ENCODE measurements at regions not wholly inside any gene's neighbourhood (a gene's known extent, or its start where the extent isn't known, plus 50 kb on each side); places are given as distances from the start of the nearest gene placed in this dataset.

GRCh38 chr10:44016589-44017482, 368.1 kb downstream of the CXCL12 start:
- Histone ChIP-seq H3K27me3 (ENCODE audit: low read depth, low read length) (no peaks in the 10 kb centered on the region), H3K4me1 (ENCODE audit: control insufficient read depth in 1 of 2, insufficient read depth in 2 of 2, low read length in 2 of 2) (peaks cover 0 to 19% of the 10 kb centered on the region in 2 donors), H3K4me3 (ENCODE audit: low read depth in 1 of 2, low read length in 2 of 2) (no peak overlapping the region), H3K36me3 (ENCODE audit: control insufficient read depth in 1 of 2, insufficient read depth in 2 of 2, low read length in 2 of 2) (no peaks in the 10 kb centered on the region), H3K9me3 (ENCODE audit: control insufficient read depth in 1 of 2, low read length in 2 of 2) (no peaks in the 10 kb centered on the region), H3K27ac (ENCODE audit: low read length) (no peak overlapping the region)

GRCh38 chr10:44015702-44016500, 367.2 kb upstream of the ZNF32 start:
- Histone ChIP-seq H3K4me3 (ENCODE audit: low read depth in 1 of 2, low read length in 2 of 2) (no peak overlapping the region), H3K9me3 (ENCODE audit: control insufficient read depth in 1 of 2, low read length in 2 of 2) (no peaks in the 10 kb centered on the region), H3K27ac (ENCODE audit: low read length) (no peak overlapping the region), H3K27me3 (ENCODE audit: low read depth, low read length) (no peaks in the 10 kb centered on the region), H3K36me3 (ENCODE audit: control insufficient read depth in 1 of 2, insufficient read depth in 2 of 2, low read length in 2 of 2) (no peaks in the 10 kb centered on the region), H3K4me1 (ENCODE audit: control insufficient read depth in 1 of 2, insufficient read depth in 2 of 2, low read length in 2 of 2) (peaks cover 0 to 19% of the 10 kb centered on the region in 2 donors)

- Histone ChIP-seq H3K4me1 (ENCODE audit: control insufficient read depth in 1 of 2, insufficient read depth in 2 of 2, low read length in 2 of 2) (peaks cover 0 to 19% of the 10 kb centered on the region in 2 donors), H3K4me3 (ENCODE audit: low read depth in 1 of 2, low read length in 2 of 2) (no peak overlapping the region), H3K27me3 (ENCODE audit: low read depth, low read length) (no peaks in the 10 kb centered on the region), H3K36me3 (ENCODE audit: control insufficient read depth in 1 of 2, insufficient read depth in 2 of 2, low read length in 2 of 2) (no peaks in the 10 kb centered on the region), H3K27ac (ENCODE audit: low read length) (no peak overlapping the region), H3K9me3 (ENCODE audit: control insufficient read depth in 1 of 2, low read length in 2 of 2) (no peaks in the 10 kb centered on the region)
These were observed 366.1 kb upstream of the ZNF32 start for GRCh38 chr10:44014644-44015250.

GRCh38 chr10:44013981-44014380, 365.3 kb upstream of the ZNF32 start:
- Histone ChIP-seq H3K27me3 (ENCODE audit: low read depth, low read length) (no peaks in the 10 kb centered on the region), H3K36me3 (ENCODE audit: control insufficient read depth in 1 of 2, insufficient read depth in 2 of 2, low read length in 2 of 2) (no peaks in the 10 kb centered on the region), H3K4me1 (ENCODE audit: control insufficient read depth in 1 of 2, insufficient read depth in 2 of 2, low read length in 2 of 2) (peaks cover 0 to 19% of the 10 kb centered on the region in 2 donors), H3K4me3 (ENCODE audit: low read depth in 1 of 2, low read length in 2 of 2) (no peak overlapping the region), H3K9me3 (ENCODE audit: control insufficient read depth in 1 of 2, low read length in 2 of 2) (no peaks in the 10 kb centered on the region), H3K27ac (ENCODE audit: low read length) (no peak overlapping the region)

GRCh38 chr10:44012921-44013320, 364.2 kb upstream of the ZNF32 start:
- no peaks in the 10 kb centered on the region for H3K36me3 ChIP-seq (ENCODE audit: control insufficient read depth in 1 of 2, insufficient read depth in 2 of 2, low read length in 2 of 2)
- no peak overlapping the region for H3K4me3 ChIP-seq (ENCODE audit: low read depth in 1 of 2, low read length in 2 of 2)
- H3K4me1 ChIP-seq (ENCODE audit: control insufficient read depth in 1 of 2, insufficient read depth in 2 of 2, low read length in 2 of 2) = peaks cover 0 to 19% of the 10 kb centered on the region in 2 donors
- no peaks in the 10 kb centered on the region for H3K27me3 ChIP-seq (ENCODE audit: low read depth, low read length)
- no peaks in the 10 kb centered on the region for H3K9me3 ChIP-seq (ENCODE audit: control insufficient read depth in 1 of 2, low read length in 2 of 2)
- no peak overlapping the region for H3K27ac ChIP-seq (ENCODE audit: low read length)

- Histone ChIP-seq H3K4me3 (ENCODE audit: low read depth in 1 of 2, low read length in 2 of 2) (no peak overlapping the region), H3K27me3 (ENCODE audit: low read depth, low read length) (no peaks in the 10 kb centered on the region), H3K4me1 (ENCODE audit: control insufficient read depth in 1 of 2, insufficient read depth in 2 of 2, low read length in 2 of 2) (peaks cover 0 to 14% of the 10 kb centered on the region in 2 donors), H3K36me3 (ENCODE audit: control insufficient read depth in 1 of 2, insufficient read depth in 2 of 2, low read length in 2 of 2) (no peaks in the 10 kb centered on the region), H3K27ac (ENCODE audit: low read length) (no peak overlapping the region), H3K9me3 (ENCODE audit: control insufficient read depth in 1 of 2, low read length in 2 of 2) (no peaks in the 10 kb centered on the region)
These were observed 362.9 kb upstream of the ZNF32 start for GRCh38 chr10:44011603-44011981.

- Histone ChIP-seq H3K4me3 (ENCODE audit: low read depth in 1 of 2, low read length in 2 of 2) (no peak overlapping the region), H3K4me1 (ENCODE audit: control insufficient read depth in 1 of 2, insufficient read depth in 2 of 2, low read length in 2 of 2) (peaks cover 0 to 14% of the 10 kb centered on the region in 2 donors), H3K27me3 (ENCODE audit: low read depth, low read length) (no peaks in the 10 kb centered on the region), H3K9me3 (ENCODE audit: control insufficient read depth in 1 of 2, low read length in 2 of 2) (no peaks in the 10 kb centered on the region), H3K27ac (ENCODE audit: low read length) (no peak overlapping the region), H3K36me3 (ENCODE audit: control insufficient read depth in 1 of 2, insufficient read depth in 2 of 2, low read length in 2 of 2) (no peaks in the 10 kb centered on the region)
These were observed 362.4 kb upstream of the ZNF32 start for GRCh38 chr10:44010873-44011602.

- Histone ChIP-seq H3K27me3 (ENCODE audit: low read depth, low read length) (no peaks in the 10 kb centered on the region), H3K27ac (ENCODE audit: low read length) (no peak overlapping the region), H3K9me3 (ENCODE audit: control insufficient read depth in 1 of 2, low read length in 2 of 2) (no peaks in the 10 kb centered on the region), H3K36me3 (ENCODE audit: control insufficient read depth in 1 of 2, insufficient read depth in 2 of 2, low read length in 2 of 2) (no peaks in the 10 kb centered on the region), H3K4me3 (ENCODE audit: low read depth in 1 of 2, low read length in 2 of 2) (no peak overlapping the region), H3K4me1 (ENCODE audit: control insufficient read depth in 1 of 2, insufficient read depth in 2 of 2, low read length in 2 of 2) (peaks cover 0 to 6% of the 10 kb centered on the region in 2 donors)
These were observed 361.4 kb upstream of the ZNF32 start for GRCh38 chr10:44009891-44010632.

GRCh38 chr10:44008917-44009709, 360.4 kb upstream of the ZNF32 start:
- no peak overlapping the region for H3K27ac ChIP-seq (ENCODE audit: low read length)
- no peaks in the 10 kb centered on the region for H3K27me3 ChIP-seq (ENCODE audit: low read depth, low read length)
- H3K4me3 ChIP-seq (ENCODE audit: low read depth in 1 of 2, low read length in 2 of 2) = no peak overlapping the region
- no peaks in the 10 kb centered on the region for H3K36me3 ChIP-seq (ENCODE audit: control insufficient read depth in 1 of 2, insufficient read depth in 2 of 2, low read length in 2 of 2)
- H3K4me1 ChIP-seq (ENCODE audit: control insufficient read depth in 1 of 2, insufficient read depth in 2 of 2, low read length in 2 of 2) = peaks cover 0 to 4% of the 10 kb centered on the region in 2 donors
- no peaks in the 10 kb centered on the region for H3K9me3 ChIP-seq (ENCODE audit: control insufficient read depth in 1 of 2, low read length in 2 of 2)
